Right lobe of liver (tissue), 4 donors: ENCODE measurements at regions not wholly inside any gene's neighbourhood (a gene's known extent, or its start where the extent isn't known, plus 50 kb on each side); places are given as distances from the start of the nearest gene placed in this dataset.

ENCODE experiments used
- POLR2A ChIP-seq: fragments of 450-650 bp; IDR thresholded peaks from one replicate; pipeline ENCODE4 v1.6.1; 2017; ENCODE audit warnings: antibody characterized with exemption, mild to moderate bottlenecking
- TF ChIP-seq, protein P1 (sequence below), 4 donors: fragments of 200-600 bp in 3 of 4; fragments of 450-650 bp in 1 of 4; IDR thresholded peaks; one replicate each; pipeline versions ENCODE4 v1.5.1 to v1.8.0; 2016 to 2022; ENCODE audit warnings: antibody characterized with exemption in 4 of 4, mild to moderate bottlenecking in 2 of 4
- donor health status: DM: no; HTN: no; CAD: no.
- donor health status: DM: no; HTN: no; CAD: no.
- donor health status: DM: no; HTN: yes; CAD: no.

DNA sequence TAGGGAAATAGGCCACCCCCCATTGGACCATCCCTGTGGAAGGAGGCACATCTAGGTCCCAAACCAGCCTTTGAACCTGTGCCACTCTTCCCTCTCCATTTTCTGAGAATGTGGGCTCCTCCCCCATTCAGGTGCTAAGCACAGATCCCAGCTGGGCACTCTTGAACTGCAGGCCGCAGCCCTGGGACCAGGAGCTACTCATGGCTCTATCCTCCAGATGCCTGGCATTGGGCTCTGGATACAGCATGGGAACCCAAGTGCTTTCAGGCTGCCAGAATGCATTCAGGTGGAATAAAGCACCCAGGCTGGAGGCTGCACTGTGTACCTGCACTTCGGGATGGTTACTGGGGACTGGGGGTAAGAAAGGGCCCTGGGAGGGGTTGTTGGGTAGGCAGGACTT is 1372.3 kb upstream of the SPRY2 start:
- TF ChIP-seq POLR2A, result no peak
- TF ChIP-seq, protein P1, sequence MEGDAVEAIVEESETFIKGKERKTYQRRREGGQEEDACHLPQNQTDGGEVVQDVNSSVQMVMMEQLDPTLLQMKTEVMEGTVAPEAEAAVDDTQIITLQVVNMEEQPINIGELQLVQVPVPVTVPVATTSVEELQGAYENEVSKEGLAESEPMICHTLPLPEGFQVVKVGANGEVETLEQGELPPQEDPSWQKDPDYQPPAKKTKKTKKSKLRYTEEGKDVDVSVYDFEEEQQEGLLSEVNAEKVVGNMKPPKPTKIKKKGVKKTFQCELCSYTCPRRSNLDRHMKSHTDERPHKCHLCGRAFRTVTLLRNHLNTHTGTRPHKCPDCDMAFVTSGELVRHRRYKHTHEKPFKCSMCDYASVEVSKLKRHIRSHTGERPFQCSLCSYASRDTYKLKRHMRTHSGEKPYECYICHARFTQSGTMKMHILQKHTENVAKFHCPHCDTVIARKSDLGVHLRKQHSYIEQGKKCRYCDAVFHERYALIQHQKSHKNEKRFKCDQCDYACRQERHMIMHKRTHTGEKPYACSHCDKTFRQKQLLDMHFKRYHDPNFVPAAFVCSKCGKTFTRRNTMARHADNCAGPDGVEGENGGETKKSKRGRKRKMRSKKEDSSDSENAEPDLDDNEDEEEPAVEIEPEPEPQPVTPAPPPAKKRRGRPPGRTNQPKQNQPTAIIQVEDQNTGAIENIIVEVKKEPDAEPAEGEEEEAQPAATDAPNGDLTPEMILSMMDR (IDR thresholded peaks at IDR 0.05), result no peak
